Loucy (cell line): ENCODE measurements at regions not wholly inside any gene's neighbourhood (a gene's known extent, or its start where the extent isn't known, plus 50 kb on each side); places are given as distances from the start of the nearest gene placed in this dataset.

ENCODE experiments used
- H2AFZ ChIP-seq: fragments of 200-600 bp; sonication (generic); 2 replicates; pipeline ENCODE4 v1.6.0; 2016; ENCODE audit warnings: antibody characterized with exemption, mild to moderate bottlenecking, low read length, moderate library complexity
- H3F3A ChIP-seq: fragments of 200-600 bp; 2 replicates; pipeline ENCODE4 v1.6.0; 2016; ENCODE audit warnings: antibody characterized with exemption, low read depth, mild to moderate bottlenecking
- H3K27me3 ChIP-seq: fragments of 200-600 bp; sonication (generic); 2 replicates; pipeline ENCODE4 v1.6.1; 2014; ENCODE audit warnings: low read length, mild to moderate bottlenecking; ENCODE audit not compliant: insufficient read depth, poor library complexity, severe bottlenecking
- H3K36me3 ChIP-seq: fragments of 200-600 bp; sonication (generic); 2 replicates; pipeline ENCODE4 v1.6.1; 2016; ENCODE audit warnings: low read length; ENCODE audit not compliant: insufficient read depth
- H3K4me1 ChIP-seq: fragments of 200-600 bp; sonication (generic); 2 replicates; pipeline ENCODE4 v1.5.1; 2014; ENCODE audit warnings: low read length, mild to moderate bottlenecking; ENCODE audit not compliant: insufficient read depth, poor library complexity, severe bottlenecking
- H3K4me2 ChIP-seq: fragments of 200-600 bp; sonication (generic); 2 replicates; pipeline ENCODE4 v1.6.0; 2014; ENCODE audit warnings: antibody characterized with exemption, low read length, low read depth, mild to moderate bottlenecking; ENCODE audit not compliant: poor library complexity, severe bottlenecking
- H3K4me3 ChIP-seq: fragments of 200-600 bp; sonication (generic); 2 replicates; pipeline ENCODE4 v1.5.1; 2014; ENCODE audit warnings: low read length, mild to moderate bottlenecking, mixed read lengths; ENCODE audit not compliant: poor library complexity, severe bottlenecking
- H3K79me2 ChIP-seq: fragments of 200-600 bp; sonication (generic); 2 replicates; pipeline ENCODE4 v1.6.1; 2014; ENCODE audit warnings: low read length; ENCODE audit not compliant: insufficient read depth
- H3K9ac ChIP-seq: fragments of 200-600 bp; sonication (generic); 2 replicates; pipeline ENCODE4 v1.6.0; 2014; ENCODE audit warnings: mild to moderate bottlenecking, low read depth, low read length, moderate library complexity; ENCODE audit not compliant: poor library complexity, severe bottlenecking
- H3K9me2 ChIP-seq: fragments of 200-600 bp; sonication (generic); replicated peaks from 2 replicates; pipeline ENCODE4 v1.6.1; 2016; ENCODE audit warnings: low read depth, low read length, mixed read lengths
- H3K9me3 ChIP-seq: fragments of 200-600 bp; sonication (generic); 2 replicates; pipeline ENCODE4 v1.6.1; 2014; ENCODE audit warnings: mild to moderate bottlenecking, antibody characterized with exemption, low read length, low read depth; ENCODE audit not compliant: insufficient read depth
- H4K20me1 ChIP-seq: fragments of 200-600 bp; sonication (generic); 2 replicates; pipeline ENCODE4 v1.6.0; 2014; ENCODE audit warnings: antibody characterized with exemption, low read length, mild to moderate bottlenecking; ENCODE audit not compliant: insufficient read depth, poor library complexity, severe bottlenecking
- EZH2phosphoT487 ChIP-seq: fragments of 200-600 bp; IDR thresholded peaks from 2 replicates; pipeline ENCODE4 v1.6.1; 2018; ENCODE audit warnings: antibody characterized with exemption, mild to moderate bottlenecking, moderate library complexity, borderline replicate concordance
- TF ChIP-seq, protein P1 (sequence below): fragments of 200-600 bp; sonication (generic); conservative IDR thresholded peaks from 2 replicates; pipeline ENCODE4 v1.5.1; 2014; ENCODE audit warnings: mild to moderate bottlenecking, antibody characterized with exemption, low read length

DNA sequence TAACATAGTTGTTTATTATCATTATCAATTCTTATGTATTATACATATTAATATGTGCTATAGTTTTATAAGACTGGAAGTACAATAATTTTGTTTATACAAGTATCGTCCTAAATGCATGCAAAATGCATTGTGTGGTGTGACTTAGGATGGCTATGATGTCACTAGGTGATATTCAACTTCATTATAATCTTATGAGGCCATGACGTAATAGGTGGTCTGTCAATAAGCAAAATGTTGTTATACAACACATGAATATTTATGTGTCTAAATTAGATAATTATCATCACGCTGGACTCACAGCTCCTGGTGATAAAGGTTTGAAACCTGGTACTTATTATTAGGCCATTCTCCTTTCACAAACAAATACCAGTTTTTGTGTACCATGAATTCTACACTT, 104.4 kb upstream of the NYAP2 start:
- no peaks in the 10 kb centered on the region for H3K9me3 ChIP-seq

DNA sequence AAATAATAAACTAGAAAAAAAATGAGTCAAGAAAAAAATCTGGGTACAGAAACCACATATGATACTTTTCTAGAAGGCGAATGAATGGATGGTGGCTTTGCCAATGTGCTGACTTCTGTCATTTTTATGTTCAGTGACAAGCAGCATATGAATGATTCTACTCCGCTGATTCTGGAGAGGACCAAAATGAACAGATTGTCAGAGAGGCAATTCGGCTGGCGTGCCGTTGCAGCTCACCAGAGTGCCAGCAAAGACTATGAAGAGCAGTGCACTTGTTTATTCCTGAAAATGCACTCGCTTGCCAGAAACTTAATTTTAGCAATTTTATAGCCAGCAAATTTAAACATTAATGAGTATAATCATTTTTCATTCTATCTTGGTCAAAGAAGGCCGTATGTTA, 105.9 kb upstream of the NYAP2 start:
- no peaks in the 10 kb centered on the region for H3K79me2 ChIP-seq
- H3K36me3 ChIP-seq = no peaks in the 10 kb centered on the region
- H3K9ac ChIP-seq = no peak overlapping the region
- H3K9me3 ChIP-seq = no peaks in the 10 kb centered on the region
- H3F3A ChIP-seq = no peaks in the 10 kb centered on the region
- H2AFZ ChIP-seq = no peak overlapping the region
- no peaks in the 10 kb centered on the region for H3K4me1 ChIP-seq
- no peaks in the 10 kb centered on the region for H3K9me2 ChIP-seq
- TF ChIP-seq, protein P1, sequence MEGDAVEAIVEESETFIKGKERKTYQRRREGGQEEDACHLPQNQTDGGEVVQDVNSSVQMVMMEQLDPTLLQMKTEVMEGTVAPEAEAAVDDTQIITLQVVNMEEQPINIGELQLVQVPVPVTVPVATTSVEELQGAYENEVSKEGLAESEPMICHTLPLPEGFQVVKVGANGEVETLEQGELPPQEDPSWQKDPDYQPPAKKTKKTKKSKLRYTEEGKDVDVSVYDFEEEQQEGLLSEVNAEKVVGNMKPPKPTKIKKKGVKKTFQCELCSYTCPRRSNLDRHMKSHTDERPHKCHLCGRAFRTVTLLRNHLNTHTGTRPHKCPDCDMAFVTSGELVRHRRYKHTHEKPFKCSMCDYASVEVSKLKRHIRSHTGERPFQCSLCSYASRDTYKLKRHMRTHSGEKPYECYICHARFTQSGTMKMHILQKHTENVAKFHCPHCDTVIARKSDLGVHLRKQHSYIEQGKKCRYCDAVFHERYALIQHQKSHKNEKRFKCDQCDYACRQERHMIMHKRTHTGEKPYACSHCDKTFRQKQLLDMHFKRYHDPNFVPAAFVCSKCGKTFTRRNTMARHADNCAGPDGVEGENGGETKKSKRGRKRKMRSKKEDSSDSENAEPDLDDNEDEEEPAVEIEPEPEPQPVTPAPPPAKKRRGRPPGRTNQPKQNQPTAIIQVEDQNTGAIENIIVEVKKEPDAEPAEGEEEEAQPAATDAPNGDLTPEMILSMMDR = no peak
- TF ChIP-seq EZH2phosphoT487 = no peak
- H3K4me3 ChIP-seq = no peak overlapping the region
- no peak overlapping the region for H3K4me2 ChIP-seq
- no peaks in the 10 kb centered on the region for H4K20me1 ChIP-seq
- H3K27me3 ChIP-seq = no peaks in the 10 kb centered on the region

More for the DNA sequence above, 104.4 kb upstream of the NYAP2 start:
- Histone ChIP-seq H4K20me1 (no peaks in the 10 kb centered on the region), H2AFZ (no peak overlapping the region), H3K9ac (no peak overlapping the region), H3F3A (no peaks in the 10 kb centered on the region), H3K4me3 (no peak overlapping the region), H3K79me2 (no peaks in the 10 kb centered on the region), H3K27me3 (no peaks in the 10 kb centered on the region), H3K9me2 (no peaks in the 10 kb centered on the region), H3K4me1 (no peaks in the 10 kb centered on the region), H3K4me2 (no peak overlapping the region), H3K36me3 (no peaks in the 10 kb centered on the region)
- TF ChIP-seq EZH2phosphoT487 = no peak
- TF ChIP-seq, protein P1 = no peak

DNA sequence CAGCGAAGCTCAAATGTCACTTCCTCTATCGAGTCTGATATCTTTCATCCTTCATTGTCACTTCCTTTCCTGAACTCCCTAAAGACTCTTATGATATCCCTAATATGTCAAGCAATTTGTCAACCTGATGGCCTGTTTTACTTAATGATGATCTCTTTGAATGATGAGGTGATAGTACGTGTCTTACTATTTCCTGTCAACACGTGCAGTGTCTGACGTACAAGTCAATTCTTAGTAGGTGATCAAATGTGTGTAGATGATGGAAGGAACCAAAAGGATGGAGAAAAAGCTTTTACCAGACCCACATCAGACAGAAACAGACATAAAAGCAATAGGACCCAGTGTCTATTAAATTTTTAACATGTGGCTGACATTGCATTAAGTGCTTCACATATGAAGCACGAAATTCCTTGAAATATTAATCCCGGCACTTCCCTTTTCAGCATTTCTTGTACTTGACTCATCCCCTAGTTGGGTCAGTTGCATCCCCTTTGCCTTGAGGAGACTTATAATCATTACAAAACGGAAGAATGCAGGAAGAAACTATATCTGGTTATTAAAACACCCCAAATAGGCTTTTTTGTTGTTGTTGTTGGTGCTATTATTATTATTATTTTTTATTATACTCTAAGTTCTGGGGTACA, 108.6 kb upstream of the NYAP2 start:
- TF ChIP-seq EZH2phosphoT487 = no peak
- TF ChIP-seq, protein P1 = no peak
- no peaks in the 10 kb centered on the region for H3F3A ChIP-seq
- H3K9ac ChIP-seq = no peak overlapping the region
- no peaks in the 10 kb centered on the region for H3K79me2 ChIP-seq
- H3K27me3 ChIP-seq = no peaks in the 10 kb centered on the region
- H3K4me3 ChIP-seq = no peak overlapping the region
- H3K4me2 ChIP-seq = no peak overlapping the region
- no peaks in the 10 kb centered on the region for H3K36me3 ChIP-seq
- H4K20me1 ChIP-seq = no peaks in the 10 kb centered on the region
- no peak overlapping the region for H2AFZ ChIP-seq
- no peaks in the 10 kb centered on the region for H3K9me2 ChIP-seq
- no peaks in the 10 kb centered on the region for H3K4me1 ChIP-seq
- no peaks in the 10 kb centered on the region for H3K9me3 ChIP-seq
